HG02884 (cell line): ENCODE measurements at regions not wholly inside any gene's neighbourhood (a gene's known extent, or its start where the extent isn't known, plus 50 kb on each side); places are given as distances from the start of the nearest gene placed in this dataset.

ENCODE experiments used
- ATAC-seq: cut with Tn5 transposase; IDR thresholded peaks from one replicate; pipeline ENCODE4 v1.9.1; 2021; ENCODE audit warnings: mild to moderate bottlenecking, moderate library complexity; ENCODE audit not compliant: unreplicated experiment

DNA sequence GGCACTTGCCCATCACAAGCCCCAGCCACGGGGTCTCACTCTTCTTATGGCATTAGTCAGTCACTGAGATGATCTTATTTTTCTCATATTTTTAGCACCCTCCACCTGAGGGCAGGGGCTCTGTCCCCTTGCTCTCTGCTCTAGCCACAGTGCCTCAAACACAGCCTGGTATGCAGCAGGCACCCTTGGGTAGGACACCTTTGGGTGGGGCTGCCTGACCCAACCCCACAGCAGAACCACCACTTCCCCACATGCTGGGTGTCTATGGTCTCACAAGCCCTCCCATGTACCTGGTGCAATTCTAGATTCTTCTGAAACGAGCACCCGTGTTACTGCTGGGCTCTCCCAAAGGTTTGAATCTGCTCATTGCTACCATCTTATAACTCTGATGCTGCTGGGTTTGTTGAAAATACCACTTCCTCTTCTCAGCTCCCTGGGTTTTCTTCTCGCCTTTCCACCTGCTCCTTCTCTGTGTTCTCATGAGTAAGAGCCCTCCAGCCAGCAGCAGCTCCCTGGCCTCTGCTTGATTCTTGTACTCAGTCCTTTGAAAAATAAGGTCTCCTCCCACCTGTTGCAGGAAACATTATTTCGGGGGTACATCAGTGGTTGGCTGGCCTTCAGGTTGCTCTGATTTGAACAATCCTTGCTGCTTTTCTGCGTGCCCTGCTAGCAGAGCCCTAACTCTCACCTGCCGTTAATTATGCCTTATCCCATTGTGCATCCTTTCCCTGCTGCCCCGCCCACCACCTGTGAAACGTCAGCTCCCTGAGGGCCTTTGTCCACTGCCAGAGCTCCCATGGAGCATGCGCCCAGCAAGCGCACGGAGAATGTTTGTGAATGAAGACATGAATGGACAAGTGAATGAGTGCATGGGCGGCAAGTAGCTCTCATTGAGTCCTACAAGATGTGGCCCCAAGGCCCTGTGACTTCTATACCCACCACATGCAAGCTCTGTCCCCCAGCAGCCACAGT, 1181.6 kb downstream of the TBC1D22A start:
- no peak for ATAC-seq

- no peak for ATAC-seq
Measured at GRCh38 chr22:47940211-47940610, 1177.8 kb downstream of the TBC1D22A start.

DNA sequence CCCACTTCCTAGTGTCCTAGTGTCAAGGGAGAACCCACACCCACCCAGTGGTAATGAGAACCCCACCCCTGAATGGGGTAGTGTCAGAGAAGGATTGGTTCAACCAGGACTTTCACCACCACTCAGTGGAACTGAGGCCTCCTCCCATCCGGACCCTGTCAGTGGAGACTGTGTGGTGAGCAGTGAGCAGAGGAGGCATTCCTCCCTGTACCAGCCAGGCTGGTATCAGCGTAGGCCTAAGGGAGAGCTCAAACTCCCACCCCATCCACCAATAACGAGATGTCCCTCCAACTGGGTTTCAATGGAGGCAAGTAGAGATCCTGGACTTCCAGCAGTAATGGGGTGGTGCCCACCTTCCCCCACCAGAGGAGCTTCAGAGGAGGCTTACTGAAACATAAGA, 1171.4 kb downstream of the TBC1D22A start:
- no peak for ATAC-seq

DNA sequence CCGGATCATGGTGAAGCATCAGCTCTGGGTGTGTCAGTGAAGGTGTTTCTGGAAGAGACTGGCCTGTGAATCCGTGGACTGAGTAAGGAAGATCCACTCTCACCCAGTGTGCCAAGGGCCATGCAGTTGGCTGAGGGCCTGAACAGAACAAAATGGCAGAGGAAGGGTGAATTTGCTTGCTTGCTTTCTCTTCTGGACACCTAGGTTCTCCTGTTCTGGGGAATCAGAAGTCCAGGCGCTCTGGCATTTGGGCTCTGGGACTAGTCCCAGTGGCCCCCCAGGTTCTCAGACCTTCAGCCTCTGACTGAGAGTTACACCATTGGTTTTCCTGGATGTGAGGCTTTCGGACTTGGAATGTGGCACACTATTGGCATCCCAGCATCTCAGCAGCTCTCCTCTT, 1170.8 kb downstream of the TBC1D22A start:
- ATAC-seq = no peak

DNA sequence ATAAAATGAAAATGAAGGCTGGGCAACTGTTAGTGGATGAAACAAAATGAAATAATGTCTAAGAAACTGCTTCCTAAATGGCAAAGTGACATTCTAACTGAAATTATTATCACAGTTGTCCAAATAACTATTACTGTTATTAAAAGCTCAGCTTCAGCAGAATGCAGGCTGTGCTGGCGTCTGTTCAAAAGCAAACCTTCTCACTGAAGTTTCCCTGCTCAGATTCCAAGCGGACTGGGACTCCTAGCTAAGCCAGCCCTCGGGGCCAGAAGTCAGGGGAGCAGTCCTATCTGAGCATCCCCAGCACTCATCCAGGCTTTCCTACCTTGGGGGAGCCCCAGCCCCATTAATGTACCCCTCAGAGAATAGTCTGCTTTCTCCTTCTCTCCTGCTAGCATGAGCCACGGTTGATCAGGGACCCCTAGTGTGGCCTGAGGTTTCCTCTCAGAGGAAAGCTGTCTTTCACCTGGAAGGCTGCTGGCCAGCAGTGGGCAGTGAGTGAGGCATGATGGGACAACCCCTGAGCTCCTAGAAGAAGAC, 1167.3 kb downstream of the TBC1D22A start:
- no peak for ATAC-seq

DNA sequence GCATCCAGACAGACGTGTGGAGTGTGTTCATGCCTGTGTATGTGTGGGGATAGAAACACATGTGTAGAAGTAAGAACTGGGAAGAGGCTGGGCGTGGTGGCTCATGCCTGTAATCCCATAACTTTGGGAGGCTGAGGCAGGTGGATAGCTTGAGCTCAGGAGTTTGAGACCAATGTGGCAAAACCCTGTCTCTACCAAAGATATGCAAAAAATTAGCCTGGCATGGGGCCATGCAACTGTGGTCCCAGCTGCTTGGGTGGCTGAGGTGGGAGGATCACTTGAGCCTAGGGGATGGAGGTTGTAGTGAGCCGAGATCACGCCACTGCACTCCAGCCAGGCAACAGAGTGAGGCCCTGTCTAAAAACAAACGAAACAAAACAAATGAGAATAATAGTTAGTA, 1166.6 kb downstream of the TBC1D22A start:
- ATAC-seq = no peak

- ATAC-seq = no peak
Measured at GRCh38 chr22:47928631-47929030, 1166.2 kb downstream of the TBC1D22A start.

DNA sequence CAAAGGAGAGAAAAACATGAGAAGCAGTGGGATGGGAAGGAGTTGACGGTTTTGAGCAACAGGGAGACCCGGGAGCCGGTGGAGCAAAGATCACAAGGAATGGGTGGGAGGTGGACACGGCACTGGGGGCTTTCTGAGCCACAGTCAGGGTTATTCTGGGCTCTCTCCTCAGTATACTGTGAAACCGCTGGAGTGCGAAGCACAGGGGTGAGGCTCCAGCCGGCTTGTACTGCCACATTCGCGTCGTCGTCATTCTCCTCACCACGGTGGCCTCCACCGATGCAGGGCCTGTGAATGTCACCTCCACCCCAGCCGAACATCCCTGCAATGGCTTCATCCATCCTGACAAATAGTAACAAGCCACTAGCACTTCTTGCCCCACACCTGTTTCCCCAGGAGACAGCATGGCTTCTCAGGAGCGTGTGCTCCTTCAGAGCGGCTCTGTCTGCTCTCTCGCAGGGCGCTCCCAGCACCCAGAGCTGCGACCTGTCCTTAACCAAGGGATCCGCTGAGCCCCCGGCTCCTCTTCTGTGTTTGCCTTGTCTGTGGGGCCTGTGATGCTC, 1165.3 kb downstream of the TBC1D22A start:
- ATAC-seq = no peak

- no peak for ATAC-seq
Measured at GRCh38 chr22:47923011-47923427, 1160.6 kb downstream of the TBC1D22A start.

GRCh38 chr22:47921906-47922305, 1159.5 kb downstream of the TBC1D22A start:
- no peak for ATAC-seq

- ATAC-seq = no peak
Measured at GRCh38 chr22:47920380-47920959, 1158.0 kb downstream of the TBC1D22A start.

- ATAC-seq = no peak
Measured at GRCh38 chr22:47919893-47920292, 1157.4 kb downstream of the TBC1D22A start.

GRCh38 chr22:47919001-47919441, 1156.6 kb downstream of the TBC1D22A start:
- ATAC-seq = no peak

DNA sequence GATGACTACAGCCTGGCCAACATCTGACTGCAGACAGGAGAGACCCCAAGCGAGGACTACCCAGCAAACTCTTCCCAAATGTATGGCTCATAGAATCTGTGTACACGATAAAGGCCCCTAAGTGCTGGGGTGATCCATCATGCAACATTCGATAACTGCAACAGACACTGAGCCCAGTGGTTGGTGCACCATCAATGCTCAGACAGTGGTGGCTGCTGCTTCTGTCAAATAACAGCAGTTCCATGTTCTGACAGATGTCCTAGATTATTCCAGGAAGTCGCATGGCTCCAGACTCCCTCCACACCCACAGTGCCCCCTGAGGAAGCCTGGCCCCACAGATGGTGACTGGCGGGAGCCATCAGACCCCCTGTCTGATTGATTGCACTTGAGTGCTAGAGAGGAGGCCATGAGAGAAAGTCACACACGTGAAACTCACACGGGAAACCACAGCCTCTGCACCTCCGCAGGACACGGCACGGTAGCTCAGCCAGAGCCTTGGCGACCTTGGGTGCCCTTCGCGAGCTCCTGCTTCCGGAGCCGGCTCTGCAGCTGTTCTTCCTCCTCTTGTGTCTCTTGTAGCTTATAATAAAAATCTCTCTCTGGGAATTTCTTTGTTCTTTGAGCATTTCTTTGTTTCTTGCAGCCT, 1155.9 kb downstream of the TBC1D22A start:
- no peak for ATAC-seq

DNA sequence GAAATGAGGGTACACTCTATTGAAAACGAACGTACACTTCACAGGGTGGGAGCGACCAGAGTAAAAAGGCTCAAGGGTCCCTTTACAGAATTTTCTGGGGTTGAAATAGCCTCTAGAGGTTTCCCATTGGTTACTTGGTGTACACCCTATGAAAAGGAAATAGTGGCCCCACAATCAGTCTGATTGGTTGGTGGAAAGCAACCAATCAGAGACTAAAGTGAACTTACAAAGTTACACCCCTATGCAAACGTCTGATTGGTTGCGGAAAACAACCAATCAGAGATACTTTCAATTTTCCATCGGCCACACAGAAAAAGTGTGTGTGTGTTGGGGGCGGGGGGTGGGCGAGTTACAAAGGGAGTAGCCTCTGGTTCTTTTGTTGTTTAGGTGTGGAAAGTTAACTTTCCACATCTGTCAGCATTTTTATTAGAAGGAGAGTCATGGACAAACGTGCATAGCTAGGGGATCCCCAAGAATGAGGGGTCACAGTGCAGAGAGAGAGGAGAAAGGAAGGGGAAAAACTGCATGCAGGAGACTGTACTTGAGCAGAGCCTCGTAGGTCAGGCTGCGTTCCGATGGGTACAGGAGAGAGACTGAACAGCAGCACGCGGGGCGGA, 1152.1 kb downstream of the TBC1D22A start:
- no peak for ATAC-seq

DNA sequence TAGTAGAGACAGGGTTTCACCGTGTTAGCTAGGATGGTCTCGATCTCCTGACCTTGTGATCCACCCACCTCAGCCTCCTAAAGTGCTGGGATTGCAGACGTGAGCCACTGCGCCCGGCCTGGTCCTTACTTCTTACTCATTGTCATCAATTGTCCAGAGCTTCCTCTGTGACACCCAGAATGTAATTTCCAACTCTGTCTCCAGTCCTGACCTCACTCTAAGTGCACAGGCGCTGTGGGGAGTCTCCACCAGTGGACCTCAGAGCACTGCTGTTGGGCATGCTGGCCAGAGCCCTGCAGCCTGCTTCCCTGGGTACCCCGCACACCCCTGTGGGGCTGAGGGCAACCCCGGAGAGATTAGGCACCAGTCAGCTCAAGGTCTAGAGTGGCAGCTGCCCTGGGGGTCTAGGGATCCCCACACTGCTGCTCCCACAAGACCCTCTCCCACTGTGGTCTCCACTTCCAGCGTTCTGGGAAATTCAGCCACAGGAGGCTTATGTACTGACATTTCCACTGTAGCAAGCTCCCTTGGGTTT, 1140.3 kb downstream of the TBC1D22A start:
- no peak for ATAC-seq

GRCh38 chr22:47901911-47902310, 1139.5 kb downstream of the TBC1D22A start:
- ATAC-seq = no peak

GRCh38 chr22:47899894-47900293, 1137.4 kb downstream of the TBC1D22A start:
- no peak for ATAC-seq

DNA sequence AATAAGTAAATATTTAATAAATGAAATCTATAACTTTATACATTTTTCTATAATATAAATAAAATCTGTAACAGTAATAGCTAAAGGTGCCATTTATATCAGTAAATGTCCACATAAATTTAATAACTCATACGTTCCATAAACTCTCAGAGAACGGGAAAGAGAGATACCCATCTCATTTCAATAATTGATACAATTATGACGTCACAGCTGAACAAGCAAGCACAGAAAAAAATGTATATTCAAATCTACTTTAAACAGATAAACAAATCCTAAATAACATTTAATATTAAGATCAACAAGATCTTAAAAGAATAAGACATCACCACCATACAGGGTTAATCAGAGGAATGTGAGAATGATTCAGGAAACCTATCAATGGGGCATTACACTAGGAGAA, 1136.5 kb downstream of the TBC1D22A start:
- ATAC-seq = no peak

DNA sequence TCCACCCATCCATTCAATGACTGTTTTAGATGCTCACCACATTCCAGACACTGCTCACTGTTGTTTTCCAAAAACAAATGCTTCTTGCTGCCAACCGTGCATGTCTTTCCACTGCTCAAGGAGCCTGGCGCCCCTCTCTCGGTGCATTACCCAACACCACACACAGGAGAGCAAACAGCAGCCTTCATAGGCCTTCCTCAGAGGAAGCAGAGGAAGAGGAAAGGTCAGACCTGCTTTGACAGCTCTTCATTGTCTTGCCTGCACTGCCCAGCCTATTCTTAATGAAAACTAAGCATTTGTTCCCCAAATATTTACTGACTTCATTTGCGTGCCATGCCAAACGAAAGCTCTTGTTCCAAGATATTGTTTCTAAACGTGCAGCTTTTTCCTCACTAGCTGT, 1129.2 kb downstream of the TBC1D22A start:
- ATAC-seq = no peak
